Right kidney (tissue), 1 donor: ENCODE measurements at regions not wholly inside any gene's neighbourhood (a gene's known extent, or its start where the extent isn't known, plus 50 kb on each side); places are given as distances from the start of the nearest gene placed in this dataset.

ENCODE experiments used
- DNase-seq: peaks from one replicate; pipeline ENCODE4 v3.0.0-alpha.2; 2016

DNA sequence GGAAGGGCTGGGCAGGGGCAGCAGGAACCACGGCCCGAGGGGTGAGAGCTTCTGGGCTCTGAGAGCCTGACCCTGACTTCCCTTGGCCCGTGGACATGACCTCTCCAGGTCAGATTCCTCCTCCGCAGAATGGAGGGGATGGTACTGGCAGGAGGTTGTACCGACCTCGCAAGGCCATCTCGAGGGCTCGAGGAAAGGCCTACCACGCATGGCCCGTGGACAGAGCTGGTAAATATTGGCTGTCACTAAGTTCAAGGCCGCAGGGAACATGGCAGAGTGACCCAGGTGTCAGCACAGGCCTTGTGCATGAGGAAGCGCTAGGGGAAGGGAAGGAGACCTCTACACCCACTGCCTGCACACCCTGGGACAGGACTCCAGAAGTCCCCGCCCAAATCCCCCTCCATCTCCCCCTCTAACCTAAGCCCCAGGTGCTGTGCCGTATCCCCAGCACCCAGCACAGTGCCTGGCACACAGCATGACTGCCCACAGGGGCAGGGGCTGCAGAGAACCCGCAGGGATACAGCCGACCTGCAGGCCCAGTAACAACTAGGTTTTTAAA, 54.9 kb upstream of the PPP2R5C start:
- DNase-seq, result no peak

DNA sequence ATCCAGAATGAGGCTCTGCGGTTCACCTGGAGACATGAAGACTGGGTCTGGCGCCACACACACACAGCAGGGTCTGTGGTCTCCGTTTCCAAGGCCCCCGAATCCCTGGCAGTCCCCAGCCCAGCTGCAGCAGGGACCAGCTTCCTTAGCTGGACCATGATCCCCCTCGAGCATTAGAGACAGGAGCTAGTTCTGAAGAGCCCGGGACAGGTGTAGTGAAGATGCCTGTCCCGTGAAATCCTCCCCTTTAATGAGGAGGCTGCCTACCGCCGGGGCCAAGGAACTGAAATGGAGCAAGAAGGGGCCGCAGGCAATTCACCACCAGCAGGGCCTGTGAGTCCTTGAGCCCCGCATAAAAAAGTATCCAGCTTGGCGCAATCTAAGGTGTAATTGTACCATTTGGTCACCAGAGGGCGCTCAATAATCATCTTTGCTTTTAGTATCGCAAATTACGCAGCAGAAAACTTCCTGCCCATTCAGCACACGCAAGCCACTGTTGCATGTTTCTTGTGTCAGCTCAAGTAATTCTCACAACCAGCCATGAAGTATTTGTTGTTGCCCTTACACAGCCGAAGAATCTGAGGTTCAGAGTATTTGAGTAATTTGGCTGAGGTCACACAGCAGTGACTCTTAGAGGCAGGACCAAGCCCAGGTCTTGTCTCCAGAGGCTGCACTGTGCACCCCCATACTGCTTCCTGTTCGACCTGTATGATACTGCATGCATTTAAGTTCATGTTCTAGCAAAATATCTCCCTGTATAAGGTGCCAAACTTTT, 54.3 kb upstream of the PPP2R5C start:
- peak; percentile 67 for DNase-seq

DNA sequence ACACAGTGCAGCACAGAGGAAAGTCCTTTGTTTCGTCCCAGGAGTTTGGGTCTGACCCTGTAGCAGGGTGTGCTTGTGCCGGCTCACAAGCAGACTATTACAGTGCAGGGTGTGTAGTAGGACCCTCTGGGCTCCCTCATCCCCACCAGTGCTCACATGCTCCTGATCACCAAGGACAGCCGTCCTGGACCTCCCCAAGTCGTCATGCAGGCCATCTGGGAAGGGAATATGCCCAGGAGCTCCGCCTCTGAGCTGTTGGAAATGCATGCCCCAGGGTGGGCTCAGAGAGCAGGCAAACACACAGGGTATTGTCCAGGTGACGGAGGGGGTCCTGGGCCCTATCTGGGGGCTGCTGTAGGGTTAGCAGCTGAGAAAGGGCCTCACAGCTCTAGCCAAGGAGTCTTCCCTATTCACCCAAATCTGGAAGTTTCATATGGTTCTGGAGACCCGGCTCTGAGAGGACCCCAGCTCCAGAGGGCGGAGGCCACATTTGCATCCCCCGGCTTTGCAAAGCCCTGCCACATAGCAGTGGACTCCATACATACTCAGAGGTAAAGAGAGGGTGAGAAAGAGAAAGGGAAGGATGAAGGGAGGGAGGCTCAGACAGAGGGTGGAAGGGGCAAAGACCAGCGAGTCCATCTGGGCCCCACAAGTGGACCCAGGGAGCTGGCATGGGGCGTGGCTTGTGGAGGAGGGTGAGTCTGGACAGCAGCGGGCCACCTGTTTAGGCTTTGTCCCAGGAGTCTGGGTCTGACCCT, 53.5 kb upstream of the PPP2R5C start:
- no peak for DNase-seq

DNA sequence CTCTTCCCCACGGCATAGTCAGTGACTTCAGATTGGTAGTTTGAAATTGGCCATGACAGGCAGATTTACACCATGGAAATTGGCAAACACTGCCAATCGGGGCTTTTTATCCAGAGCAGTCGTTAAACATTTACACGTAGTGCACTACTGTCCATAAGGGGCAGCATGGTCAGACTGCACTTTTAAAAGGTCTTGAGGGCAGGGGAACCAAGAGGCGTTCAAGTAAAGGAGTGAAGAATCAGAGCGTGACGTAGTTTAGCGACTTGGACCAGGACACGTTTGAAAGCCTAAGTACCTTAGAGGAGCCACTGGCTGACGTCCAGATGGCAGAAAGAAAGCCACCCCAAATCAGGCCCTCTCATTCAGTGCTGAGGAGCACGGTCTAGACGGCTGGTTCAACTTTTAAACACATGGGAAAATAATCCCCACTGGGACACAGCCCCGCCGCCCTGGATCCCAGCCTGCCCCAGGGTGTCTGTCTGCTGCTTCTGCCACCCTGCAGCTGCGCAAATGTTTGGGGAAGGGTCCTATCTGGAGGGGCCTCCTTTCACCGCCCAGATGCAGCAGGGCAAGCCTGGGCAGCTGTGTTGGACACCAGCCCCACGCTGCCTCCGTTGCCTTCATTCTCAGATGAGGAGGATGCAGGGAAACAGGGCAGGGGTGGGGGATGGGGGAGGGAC, 52.5 kb upstream of the PPP2R5C start:
- no peak for DNase-seq

DNA sequence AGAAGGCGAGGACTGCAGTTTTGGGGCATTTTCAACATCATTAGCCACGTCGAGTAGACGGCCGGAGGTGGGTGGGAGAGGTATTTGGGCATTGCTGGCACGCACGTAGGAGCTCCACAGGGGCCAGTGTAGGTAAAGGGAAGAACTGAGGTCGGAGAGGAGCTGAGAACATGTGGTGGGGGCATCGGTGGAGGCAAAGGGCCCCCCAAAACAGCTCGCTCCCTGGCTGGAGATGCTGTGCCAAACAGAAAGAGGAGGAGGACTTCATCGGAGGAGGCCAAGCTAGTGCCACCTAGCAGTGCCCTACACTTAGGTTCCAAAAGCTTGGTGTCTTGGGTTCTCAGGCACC, 52.0 kb upstream of the PPP2R5C start:
- no peak for DNase-seq

DNA sequence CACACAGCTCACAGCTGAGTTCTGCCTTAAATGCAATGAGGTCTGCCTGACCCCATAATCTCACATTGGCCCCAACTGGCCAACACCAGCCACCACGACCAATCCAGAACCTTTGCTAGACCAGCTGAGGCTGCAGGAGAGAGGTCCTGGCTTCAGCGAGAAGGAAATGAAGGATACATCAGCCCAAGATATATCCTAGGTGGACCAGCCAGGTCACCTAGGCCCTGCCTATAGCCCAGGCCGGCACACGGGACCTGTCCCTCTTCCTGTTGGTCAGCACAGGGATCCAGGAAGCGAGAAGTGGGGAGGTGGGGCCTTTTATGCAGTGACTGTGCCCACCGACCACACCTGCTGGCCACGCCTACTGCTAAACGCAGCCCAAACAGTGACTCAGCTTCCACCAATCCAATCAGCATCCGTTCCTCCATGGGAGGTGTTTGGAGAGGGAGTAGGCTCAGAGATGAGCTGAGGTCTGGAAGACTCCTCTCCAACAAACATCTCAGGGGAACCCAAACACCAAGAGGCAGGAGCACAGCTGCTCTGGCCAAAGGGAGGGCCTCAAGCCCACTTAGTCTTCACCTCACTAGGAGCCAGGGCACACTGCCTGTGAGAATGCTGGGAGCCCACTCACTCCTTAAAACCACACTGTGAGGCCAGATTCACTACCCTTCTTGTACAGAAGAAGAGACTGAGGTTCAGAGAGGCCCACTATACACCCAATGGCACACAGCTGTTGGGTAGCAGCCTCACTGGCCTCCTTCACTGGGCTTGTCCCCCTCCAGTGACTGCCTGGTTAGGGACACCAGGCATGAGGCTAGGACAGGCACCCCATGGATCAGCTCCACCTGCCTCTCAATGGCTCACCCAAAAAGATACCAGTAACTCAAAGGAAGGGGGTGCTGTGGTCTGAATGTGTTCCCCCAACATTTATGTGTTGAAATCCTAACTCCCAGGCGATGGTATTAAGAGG, 51.3 kb upstream of the PPP2R5C start:
- no peak for DNase-seq

DNA sequence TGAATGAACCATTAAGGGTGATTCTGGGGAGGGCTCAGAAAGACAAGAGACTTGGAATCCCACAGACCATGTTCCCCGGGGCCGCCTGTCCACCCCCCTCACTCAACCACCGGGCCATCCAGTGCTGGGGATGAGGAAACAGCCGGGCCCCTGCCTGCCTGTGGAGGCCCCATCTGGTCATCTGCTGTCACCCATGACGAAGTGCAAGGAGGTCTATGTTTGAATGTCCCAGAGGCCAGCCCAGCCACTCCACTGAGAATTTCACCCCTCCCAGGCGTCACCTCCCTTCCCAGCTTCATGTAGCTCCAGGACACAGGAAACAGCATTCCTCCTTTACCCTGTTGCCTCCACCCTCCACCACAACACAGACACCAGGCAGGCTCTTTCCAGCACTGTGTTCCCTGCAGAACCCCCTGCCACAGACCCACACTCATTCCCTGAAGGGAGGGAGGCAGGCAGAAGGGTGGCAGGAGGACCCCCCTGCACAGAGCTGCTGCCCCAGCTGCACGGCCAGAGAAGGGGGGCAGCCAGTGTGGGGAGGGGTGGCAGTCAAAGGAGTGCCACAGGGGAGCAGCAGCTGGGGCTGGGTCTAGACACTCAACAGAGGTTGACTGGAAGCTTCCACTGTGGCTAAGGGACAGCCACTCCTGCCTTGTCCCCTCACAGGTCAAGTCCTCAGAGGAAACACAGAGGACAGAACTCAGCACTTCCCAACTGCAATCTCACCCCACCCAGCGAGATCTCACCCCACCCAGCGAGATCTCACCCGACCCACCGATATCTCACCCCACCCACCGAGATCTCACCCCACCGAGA, 50.3 kb upstream of the PPP2R5C start:
- no peak for DNase-seq
